BLaER1 treated with 17β-estradiol and CSF1 and Interleukin-3, amounts not matched to agents 10 nM and 100 nM (cell line): ENCODE measurements at regions not wholly inside any gene's neighbourhood (a gene's known extent, or its start where the extent isn't known, plus 50 kb on each side); places are given as distances from the start of the nearest gene placed in this dataset.

ENCODE experiments used
- H3K27ac ChIP-seq, 11 experiments: shearing (Covaris generic); formaldehyde crosslinking; 2 replicates each; pipeline ENCODE4 v1.8.1; 2022
- H3K27me3 ChIP-seq, 11 experiments: shearing (Covaris generic); formaldehyde crosslinking; 2 replicates each; pipeline ENCODE4 v1.8.1; 2022
- H3K36me3 ChIP-seq, 11 experiments: shearing (Covaris generic); formaldehyde crosslinking; 2 replicates each; pipeline ENCODE4 v1.8.1; 2022
- H3K4me1 ChIP-seq, 10 experiments: shearing (Covaris generic); formaldehyde crosslinking; 2 replicates each; pipeline ENCODE4 v1.8.1; 2022
- H3K4me2 ChIP-seq, 11 experiments: shearing (Covaris generic); formaldehyde crosslinking; 2 replicates each; pipeline ENCODE4 v1.8.1; 2022
- H3K4me3 ChIP-seq, 10 experiments: shearing (Covaris generic); formaldehyde crosslinking; 2 replicates each; pipeline ENCODE4 v1.8.1; 2022
- H3K9ac ChIP-seq, 11 experiments: shearing (Covaris generic); formaldehyde crosslinking; 2 replicates each; pipeline ENCODE4 v1.8.1; 2022
- H3K9me3 ChIP-seq, 11 experiments: shearing (Covaris generic); formaldehyde crosslinking; replicated peaks in 1 of 11; 2 replicates each; pipeline ENCODE4 v1.8.1; 2022
- H4K20me1 ChIP-seq, 11 experiments: shearing (Covaris generic); formaldehyde crosslinking; 2 replicates each; pipeline ENCODE4 v1.8.1; 2022
- Cebpa-rat ChIP-seq, 11 experiments: shearing (Covaris generic); IDR thresholded peaks; 2 replicates each; pipeline ENCODE4 v1.8.1; 2022

DNA sequence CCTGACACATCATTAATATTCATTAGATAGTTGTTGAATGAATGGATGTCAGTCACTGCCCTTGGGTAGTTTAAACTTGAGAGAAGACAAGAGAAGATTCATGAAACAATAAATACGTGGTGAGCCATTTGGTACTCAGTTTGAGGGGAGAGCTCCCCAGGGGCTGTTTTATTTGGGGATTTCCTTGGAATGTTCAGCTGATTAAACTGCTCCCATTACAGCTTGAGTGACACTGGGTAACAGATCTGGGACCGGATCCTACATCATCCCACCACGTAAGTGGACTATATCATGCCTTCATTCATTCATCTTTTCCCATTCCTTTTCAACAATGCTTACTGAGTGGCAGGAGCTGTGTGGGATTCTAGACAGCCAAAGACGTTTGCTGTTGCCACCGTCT is 162.0 kb downstream of the FAT3 start:
- Histone ChIP-seq H3K4me1 (0 out of 20 replicates have a peak, but pooled peaks cover 0 to 8% (median 0%) of the 10 kb centered on the region in 10 experiments), H3K4me2 (no peak overlapping the region), H3K27ac (no peak overlapping the region), H3K9me3 (no peaks in the 10 kb centered on the region), H3K27me3 (no peaks in the 10 kb centered on the region), H4K20me1 (no peaks in the 10 kb centered on the region), H3K9ac (no peak overlapping the region), H3K4me3 (no peak overlapping the region), H3K36me3 (no peaks in the 10 kb centered on the region)
- TF ChIP-seq Cebpa-rat (IDR thresholded peaks at IDR 0.05): no peak

- Histone ChIP-seq H3K4me2 (no peak overlapping the region), H3K4me3 (no peak overlapping the region), H4K20me1 (no peaks in the 10 kb centered on the region), H3K27me3 (no peaks in the 10 kb centered on the region), H3K36me3 (no peaks in the 10 kb centered on the region), H3K9ac (no peak overlapping the region), H3K9me3 (no peaks in the 10 kb centered on the region), H3K27ac (no peak overlapping the region), H3K4me1 (0 out of 20 replicates have a peak, but pooled peaks cover 0 to 8% (median 0%) of the 10 kb centered on the region in 10 experiments)
- TF ChIP-seq Cebpa-rat (IDR thresholded peaks at IDR 0.05): no peak
Observed at GRCh38 chr11:92387859-92388258, 163.2 kb downstream of the FAT3 start.

GRCh38 chr11:92388380-92388779 is 163.8 kb downstream of the FAT3 start:
- Histone ChIP-seq H3K4me2 (no peak overlapping the region), H3K9ac (no peak overlapping the region), H3K27ac (no peak overlapping the region), H3K4me3 (no peak overlapping the region), H3K36me3 (no peaks in the 10 kb centered on the region), H3K4me1 (0 out of 20 replicates have a peak, but pooled peaks cover 0 to 8% (median 0%) of the 10 kb centered on the region in 10 experiments), H3K9me3 (no peaks in the 10 kb centered on the region), H3K27me3 (no peaks in the 10 kb centered on the region), H4K20me1 (no peaks in the 10 kb centered on the region)
- no peak for TF ChIP-seq Cebpa-rat (IDR thresholded peaks at IDR 0.05)

DNA sequence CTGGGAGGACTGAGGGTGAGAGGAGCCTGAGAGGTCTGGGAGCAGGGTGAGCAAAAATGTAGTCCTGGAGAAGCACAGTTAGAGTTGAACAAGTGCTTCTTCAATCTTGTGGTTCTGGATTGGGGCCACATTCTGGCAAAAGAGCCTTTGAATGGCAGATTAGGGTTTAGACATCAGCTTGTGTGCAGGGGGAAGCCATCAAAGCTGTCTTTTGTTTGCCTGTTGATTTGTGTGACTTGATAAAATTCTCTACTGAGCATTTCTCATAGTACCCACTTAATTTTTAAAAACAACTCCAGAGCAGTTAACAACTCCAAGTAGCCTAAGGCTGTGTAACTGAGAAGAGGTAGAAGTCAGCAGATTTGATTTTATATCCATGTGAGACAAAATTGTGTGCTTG is 166.2 kb downstream of the FAT3 start:
- Histone ChIP-seq H3K27ac (no peak overlapping the region), H3K4me3 (no peak overlapping the region), H3K4me2 (no peak overlapping the region), H3K4me1 (no peaks in the 10 kb centered on the region), H3K9ac (no peak overlapping the region), H4K20me1 (no peaks in the 10 kb centered on the region), H3K27me3 (no peaks in the 10 kb centered on the region), H3K36me3 (no peaks in the 10 kb centered on the region), H3K9me3 (no peaks in the 10 kb centered on the region)
- TF ChIP-seq Cebpa-rat (IDR thresholded peaks at IDR 0.05): no peak

- Histone ChIP-seq H3K4me1 (no peaks in the 10 kb centered on the region), H3K9ac (no peak overlapping the region), H3K4me3 (no peak overlapping the region), H3K36me3 (no peaks in the 10 kb centered on the region), H3K27ac (no peak overlapping the region), H3K9me3 (no peaks in the 10 kb centered on the region), H4K20me1 (no peaks in the 10 kb centered on the region), H3K4me2 (no peak overlapping the region), H3K27me3 (no peaks in the 10 kb centered on the region)
- TF ChIP-seq Cebpa-rat (IDR thresholded peaks at IDR 0.05): no peak
Observed at GRCh38 chr11:92391364-92391763, 166.7 kb downstream of the FAT3 start.

GRCh38 chr11:92391808-92392207 is 167.2 kb downstream of the FAT3 start:
- H3K27me3 ChIP-seq: no peaks in the 10 kb centered on the region
- no peak overlapping the region for H3K4me2 ChIP-seq
- H3K4me1 ChIP-seq: no peaks in the 10 kb centered on the region
- H3K9ac ChIP-seq: no peak overlapping the region
- no peak for TF ChIP-seq Cebpa-rat (IDR thresholded peaks at IDR 0.05)
- no peaks in the 10 kb centered on the region for H3K9me3 ChIP-seq
- no peak overlapping the region for H3K4me3 ChIP-seq
- H3K36me3 ChIP-seq: no peaks in the 10 kb centered on the region
- H3K27ac ChIP-seq: no peak overlapping the region
- H4K20me1 ChIP-seq: no peaks in the 10 kb centered on the region

- TF ChIP-seq Cebpa-rat (IDR thresholded peaks at IDR 0.05): no peak
- no peak overlapping the region for H3K27ac ChIP-seq
- no peaks in the 10 kb centered on the region for H3K36me3 ChIP-seq
- no peaks in the 10 kb centered on the region for H3K27me3 ChIP-seq
- no peak overlapping the region for H3K4me2 ChIP-seq
- no peak overlapping the region for H3K4me3 ChIP-seq
- H3K9ac ChIP-seq: no peak overlapping the region
- no peaks in the 10 kb centered on the region for H3K4me1 ChIP-seq
- H3K9me3 ChIP-seq: no peaks in the 10 kb centered on the region
- no peaks in the 10 kb centered on the region for H4K20me1 ChIP-seq
Observed at GRCh38 chr11:92393218-92393617, 168.6 kb downstream of the FAT3 start.

DNA sequence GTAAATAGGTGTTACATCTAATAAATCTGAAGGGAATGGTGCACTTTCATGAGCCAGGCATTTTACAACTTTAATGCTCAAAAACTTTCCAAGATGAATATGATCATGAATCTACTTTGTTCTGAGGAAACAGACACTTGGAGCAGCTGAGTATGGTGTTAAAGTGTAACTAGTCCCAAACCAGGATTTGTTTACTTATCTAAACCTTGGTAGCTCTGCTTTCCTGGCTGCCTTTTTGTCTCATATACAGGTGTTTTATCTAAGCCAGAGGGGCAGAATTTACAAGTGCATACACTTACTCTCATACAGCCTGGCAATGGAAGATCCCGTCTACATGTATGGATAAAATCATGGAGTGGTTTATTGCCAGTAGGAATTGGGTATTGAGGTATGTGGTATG is 171.5 kb downstream of the FAT3 start:
- Histone ChIP-seq H3K9me3 (no peaks in the 10 kb centered on the region), H4K20me1 (no peaks in the 10 kb centered on the region), H3K27ac (no peak overlapping the region), H3K36me3 (no peaks in the 10 kb centered on the region), H3K4me1 (no peaks in the 10 kb centered on the region), H3K27me3 (no peaks in the 10 kb centered on the region), H3K9ac (no peak overlapping the region), H3K4me3 (no peak overlapping the region), H3K4me2 (no peak overlapping the region)
- TF ChIP-seq Cebpa-rat (IDR thresholded peaks at IDR 0.05): no peak

DNA sequence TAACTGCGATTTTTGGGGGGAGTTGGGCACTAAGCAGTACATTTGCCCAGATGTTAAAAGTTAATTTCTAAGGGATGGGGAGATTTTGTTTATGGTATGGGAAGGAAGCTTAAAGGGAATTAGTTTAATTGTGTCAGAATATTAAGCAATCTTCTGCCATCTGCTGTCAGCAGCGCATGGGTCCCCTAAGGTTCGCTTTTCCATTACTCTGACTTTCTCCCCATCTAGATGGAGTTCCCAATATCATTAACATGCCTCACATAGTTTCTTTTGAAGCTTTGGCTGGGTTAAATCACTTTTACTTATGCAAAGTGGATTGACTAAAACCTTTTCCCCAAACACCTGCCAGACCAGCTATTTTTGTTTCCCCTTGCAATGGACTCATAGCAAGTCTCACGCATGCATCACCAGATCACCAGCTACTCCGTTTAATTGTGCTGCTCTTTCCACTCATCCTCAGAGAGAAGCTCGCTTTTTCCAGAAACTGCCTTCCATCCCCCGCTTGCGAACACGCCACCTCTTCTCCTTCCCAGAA is 172.7 kb downstream of the FAT3 start:
- Histone ChIP-seq H3K27me3 (no peaks in the 10 kb centered on the region), H4K20me1 (no peaks in the 10 kb centered on the region), H3K27ac (no peak overlapping the region), H3K9ac (no peak overlapping the region), H3K9me3 (no peaks in the 10 kb centered on the region), H3K36me3 (no peaks in the 10 kb centered on the region), H3K4me2 (no peak overlapping the region), H3K4me3 (no peak overlapping the region), H3K4me1 (no peaks in the 10 kb centered on the region)
- TF ChIP-seq Cebpa-rat (IDR thresholded peaks at IDR 0.05): no peak

DNA sequence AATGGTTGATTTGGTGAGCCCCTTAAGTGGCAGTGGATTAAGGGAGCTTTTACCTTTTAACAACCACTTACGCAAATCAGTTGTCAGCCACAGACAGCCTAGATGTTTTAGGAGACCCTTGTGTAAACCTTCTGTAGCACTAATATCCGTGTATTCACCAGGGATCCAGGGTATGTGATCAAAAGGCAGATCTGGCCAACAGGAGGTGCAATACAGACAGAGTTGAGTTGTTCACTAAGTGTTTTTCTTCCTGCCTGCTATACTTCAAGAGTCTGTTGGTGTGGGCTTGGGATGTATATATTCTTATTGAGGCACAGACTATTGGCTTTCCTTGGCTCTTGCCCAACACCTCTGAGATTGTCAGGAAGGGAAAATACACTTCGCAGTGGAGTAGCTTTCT is 175.1 kb downstream of the FAT3 start:
- H3K9ac ChIP-seq: no peak overlapping the region
- H3K4me3 ChIP-seq: no peak overlapping the region
- no peaks in the 10 kb centered on the region for H3K9me3 ChIP-seq
- H4K20me1 ChIP-seq: no peaks in the 10 kb centered on the region
- H3K4me2 ChIP-seq: no peak overlapping the region
- H3K27ac ChIP-seq: no peak overlapping the region
- no peak for TF ChIP-seq Cebpa-rat (IDR thresholded peaks at IDR 0.05)
- H3K36me3 ChIP-seq: no peaks in the 10 kb centered on the region
- H3K27me3 ChIP-seq: no peaks in the 10 kb centered on the region
- H3K4me1 ChIP-seq: no peaks in the 10 kb centered on the region
